Upper lobe of right lung (tissue), 1 donor: ENCODE measurements at regions not wholly inside any gene's neighbourhood (a gene's known extent, or its start where the extent isn't known, plus 50 kb on each side); places are given as distances from the start of the nearest gene placed in this dataset.

Experiments used
- ATAC-seq: fragments of 200-7000 bp; cut with Tn5 transposase; one replicate; pipeline ENCODE4 v1.9.1; 2020; ENCODE audit warnings: mild to moderate bottlenecking, moderate library complexity
- DNase-seq: peaks from one replicate; pipeline ENCODE4 v3.0.0-alpha.2; 2020
- H3K27ac ChIP-seq: fragments of 200-600 bp; one replicate; pipeline ENCODE4 v1.8.0; 2022
- H3K27me3 ChIP-seq: fragments of 200-600 bp; one replicate; pipeline ENCODE4 v1.8.0; 2022; ENCODE audit warnings: mild to moderate bottlenecking
- H3K36me3 ChIP-seq: fragments of 200-600 bp; one replicate; pipeline ENCODE4 v1.8.0; 2022
- H3K4me1 ChIP-seq: fragments of 200-600 bp; one replicate; pipeline ENCODE4 v1.8.0; 2022
- H3K4me3 ChIP-seq: fragments of 200-600 bp; one replicate; pipeline ENCODE4 v1.8.0; 2022; ENCODE audit warnings: mild to moderate bottlenecking
- H3K9me3 ChIP-seq: fragments of 200-600 bp; one replicate; pipeline ENCODE4 v1.8.0; 2022
- intact Hi-C: fragments of 100-400 bp; cut with DNase I; formaldehyde crosslinking; loops from one replicate; pipeline ENCODE4 v1.11.0; 2022
- TF ChIP-seq, protein P1 (sequence below): fragments of 200-600 bp; IDR thresholded peaks from one replicate; pipeline ENCODE4 v1.8.0; 2022; ENCODE audit warnings: antibody characterized with exemption
- donor health status: DM: no; HTN: yes; CAD: no; lungs with severe emphysema.

DNA sequence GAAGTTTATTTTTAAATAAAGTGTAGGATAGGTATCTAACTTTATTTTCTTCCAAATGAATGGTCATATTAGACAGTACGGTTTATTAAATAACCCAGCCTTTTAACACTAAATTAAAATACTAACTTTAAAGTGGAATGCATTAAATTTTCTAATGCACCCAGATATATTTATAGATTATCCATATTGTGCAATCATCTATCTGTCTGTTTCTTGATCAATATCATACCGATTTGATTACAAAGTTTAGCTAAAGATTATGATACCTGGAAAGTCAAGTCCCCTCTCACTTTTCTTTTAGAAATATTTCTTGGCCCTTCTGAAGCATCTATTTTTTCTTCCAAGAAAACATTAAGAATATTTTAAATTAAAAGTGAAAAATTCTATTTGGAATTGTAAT lies 124.3 kb upstream of the PDE5A start:
- no peak for DNase-seq
- TF ChIP-seq, protein P1, sequence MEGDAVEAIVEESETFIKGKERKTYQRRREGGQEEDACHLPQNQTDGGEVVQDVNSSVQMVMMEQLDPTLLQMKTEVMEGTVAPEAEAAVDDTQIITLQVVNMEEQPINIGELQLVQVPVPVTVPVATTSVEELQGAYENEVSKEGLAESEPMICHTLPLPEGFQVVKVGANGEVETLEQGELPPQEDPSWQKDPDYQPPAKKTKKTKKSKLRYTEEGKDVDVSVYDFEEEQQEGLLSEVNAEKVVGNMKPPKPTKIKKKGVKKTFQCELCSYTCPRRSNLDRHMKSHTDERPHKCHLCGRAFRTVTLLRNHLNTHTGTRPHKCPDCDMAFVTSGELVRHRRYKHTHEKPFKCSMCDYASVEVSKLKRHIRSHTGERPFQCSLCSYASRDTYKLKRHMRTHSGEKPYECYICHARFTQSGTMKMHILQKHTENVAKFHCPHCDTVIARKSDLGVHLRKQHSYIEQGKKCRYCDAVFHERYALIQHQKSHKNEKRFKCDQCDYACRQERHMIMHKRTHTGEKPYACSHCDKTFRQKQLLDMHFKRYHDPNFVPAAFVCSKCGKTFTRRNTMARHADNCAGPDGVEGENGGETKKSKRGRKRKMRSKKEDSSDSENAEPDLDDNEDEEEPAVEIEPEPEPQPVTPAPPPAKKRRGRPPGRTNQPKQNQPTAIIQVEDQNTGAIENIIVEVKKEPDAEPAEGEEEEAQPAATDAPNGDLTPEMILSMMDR: no peak
- Histone ChIP-seq H3K9me3 (no peaks in the 10 kb centered on the region), H3K27me3 (no peaks in the 10 kb centered on the region), H3K4me1 (no peaks in the 10 kb centered on the region), H3K4me3 (no peak overlapping the region), H3K27ac (no peak overlapping the region), H3K36me3 (no peaks in the 10 kb centered on the region)
- ATAC-seq: no peak
- intact Hi-C loops: no loop called here

GRCh38 chr4:119750771-119751170 lies 122.2 kb upstream of the PDE5A start:
- Histone ChIP-seq H3K27ac (no peak overlapping the region), H3K9me3 (no peaks in the 10 kb centered on the region), H3K4me3 (no peak overlapping the region), H3K36me3 (no peaks in the 10 kb centered on the region), H3K4me1 (no peaks in the 10 kb centered on the region), H3K27me3 (no peaks in the 10 kb centered on the region)
- TF ChIP-seq, protein P1: no peak
- no peak for ATAC-seq
- intact Hi-C loops: no loop called here
- DNase-seq: no peak

- no peak overlapping the region for H3K27ac ChIP-seq
- intact Hi-C loops: no loop called here
- TF ChIP-seq, protein P1: no peak
Measured at GRCh38 chr4:119750048-119750447, 121.4 kb upstream of the PDE5A start.

DNA sequence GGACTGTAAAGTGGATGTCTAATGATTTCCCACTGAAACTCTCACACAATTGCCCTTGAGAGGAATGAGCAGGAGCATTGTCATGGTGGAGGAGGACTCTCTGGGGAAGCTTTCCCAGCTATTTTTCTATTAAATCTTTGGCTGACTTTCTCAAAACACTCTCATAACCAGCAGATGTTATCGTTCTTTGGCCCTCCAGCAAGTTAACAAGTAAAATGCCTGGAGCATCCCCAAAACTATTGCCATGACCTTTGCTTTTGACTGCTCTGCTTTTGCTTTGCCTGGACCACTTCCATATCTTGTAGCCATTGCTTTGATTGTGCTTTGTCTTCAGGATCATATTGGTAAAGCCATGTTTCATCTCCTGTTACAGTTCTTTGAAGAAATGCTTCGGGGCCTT lies 120.2 kb upstream of the PDE5A start:
- H3K9me3 ChIP-seq: no peaks in the 10 kb centered on the region
- no peaks in the 10 kb centered on the region for H3K27me3 ChIP-seq
- H3K27ac ChIP-seq: no peak overlapping the region
- H3K36me3 ChIP-seq: no peaks in the 10 kb centered on the region
- H3K4me3 ChIP-seq: no peak overlapping the region
- ATAC-seq (no peak), DNase-seq (no peak)
- intact Hi-C loops: no loop called here
- TF ChIP-seq, protein P1: no peak
- H3K4me1 ChIP-seq: no peaks in the 10 kb centered on the region

More at GRCh38 chr4:119750048-119750447, 121.4 kb upstream of the PDE5A start:
- H3K36me3 ChIP-seq: no peaks in the 10 kb centered on the region
- DNase-seq: no peak
- no peak for ATAC-seq
- no peaks in the 10 kb centered on the region for H3K27me3 ChIP-seq
- no peaks in the 10 kb centered on the region for H3K4me1 ChIP-seq
- H3K9me3 ChIP-seq: no peaks in the 10 kb centered on the region
- no peak overlapping the region for H3K4me3 ChIP-seq

DNA sequence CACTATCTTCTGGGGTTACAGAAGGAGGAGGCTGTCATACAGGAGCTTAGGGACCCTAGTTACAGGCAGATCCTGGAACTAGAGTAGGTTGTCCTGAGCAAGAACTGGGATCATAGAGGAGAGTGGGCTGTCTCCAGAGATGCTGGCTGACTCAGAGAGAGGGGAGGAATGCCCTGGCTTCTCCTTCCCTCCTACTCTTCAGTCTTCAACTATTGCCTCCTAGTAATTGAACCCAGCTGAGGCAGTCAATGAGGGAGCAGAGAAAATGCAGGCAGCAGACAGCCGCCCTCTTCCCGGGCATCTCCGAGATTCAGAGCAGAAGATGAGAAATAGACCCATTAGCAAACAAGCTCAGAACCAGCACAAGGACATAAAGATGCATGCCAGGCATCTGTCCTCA lies 118.3 kb upstream of the PDE5A start:
- Histone ChIP-seq H3K27me3 (no peaks in the 10 kb centered on the region), H3K27ac (no peak overlapping the region), H3K36me3 (no peaks in the 10 kb centered on the region), H3K9me3 (no peaks in the 10 kb centered on the region), H3K4me1 (no peaks in the 10 kb centered on the region), H3K4me3 (no peak overlapping the region)
- intact Hi-C loops: no loop called here
- TF ChIP-seq, protein P1: no peak
- DNase-seq (no peak), ATAC-seq (no peak)

GRCh38 chr4:119745351-119745750 lies 116.7 kb upstream of the PDE5A start:
- Histone ChIP-seq H3K27ac (no peak overlapping the region), H3K9me3 (no peaks in the 10 kb centered on the region), H3K36me3 (no peaks in the 10 kb centered on the region), H3K27me3 (no peaks in the 10 kb centered on the region), H3K4me3 (no peak overlapping the region), H3K4me1 (no peaks in the 10 kb centered on the region)
- TF ChIP-seq, protein P1: no peak
- no peak for ATAC-seq
- intact Hi-C loops: no loop called here
- DNase-seq: no peak
